ENCODE measurements at regions not wholly inside any gene's neighbourhood (a gene's known extent, or its start where the extent isn't known, plus 50 kb on each side); places are given as distances from the start of the nearest gene placed in this dataset.
A peak's percentile ranks its signal among the peaks of the same experiment; 100 is the strongest.

- Mint-ChIP-seq H3K27me3 (ENCODE audit: low read depth) (no peaks in the 10 kb centered on the region), H3K36me3 (ENCODE audit: low read depth) (no peaks in the 10 kb centered on the region), H3K27ac (no peak overlapping the region), H3K9me3 (peaks cover 14% of the 10 kb centered on the region), H3K4me3 (no peak overlapping the region), H3K4me1 (peaks cover 13% of the 10 kb centered on the region)
- TF ChIP-seq CTCF (IDR thresholded peaks at IDR 0.05; ENCODE audit: unreplicated experiment in 3 of 3): no peak
Observed at GRCh38 chr2:65922794-65923193, 490.4 kb upstream of the SPRED2 start.

- H3K27ac Mint-ChIP-seq: no peak overlapping the region
- H3K27me3 Mint-ChIP-seq (ENCODE audit: low read depth): no peaks in the 10 kb centered on the region
- no peak for TF ChIP-seq CTCF (IDR thresholded peaks at IDR 0.05; ENCODE audit: unreplicated experiment in 3 of 3)
- no peak overlapping the region for H3K4me3 Mint-ChIP-seq
- peaks cover 17% of the 10 kb centered on the region for H3K4me1 Mint-ChIP-seq
- peaks cover 10% of the 10 kb centered on the region for H3K9me3 Mint-ChIP-seq
- H3K36me3 Mint-ChIP-seq (ENCODE audit: low read depth): no peaks in the 10 kb centered on the region
Observed at GRCh38 chr2:65922030-65922429, 489.6 kb upstream of the SPRED2 start.

- peaks cover 10% of the 10 kb centered on the region for H3K9me3 Mint-ChIP-seq
- H3K36me3 Mint-ChIP-seq (ENCODE audit: low read depth): no peaks in the 10 kb centered on the region
- H3K4me1 Mint-ChIP-seq: peaks cover 17% of the 10 kb centered on the region
- no peak overlapping the region for H3K27ac Mint-ChIP-seq
- TF ChIP-seq CTCF (IDR thresholded peaks at IDR 0.05; ENCODE audit: unreplicated experiment in 3 of 3): no peak
- no peak overlapping the region for H3K4me3 Mint-ChIP-seq
- no peaks in the 10 kb centered on the region for H3K27me3 Mint-ChIP-seq (ENCODE audit: low read depth)
Observed at GRCh38 chr2:65921116-65921515, 488.7 kb upstream of the SPRED2 start.

- Mint-ChIP-seq H3K36me3 (ENCODE audit: low read depth) (no peaks in the 10 kb centered on the region), H3K9me3 (peaks cover 10% of the 10 kb centered on the region), H3K4me1 (peaks cover 17% of the 10 kb centered on the region), H3K27ac (no peak overlapping the region), H3K27me3 (ENCODE audit: low read depth) (no peaks in the 10 kb centered on the region), H3K4me3 (no peak overlapping the region)
- no peak for TF ChIP-seq CTCF (IDR thresholded peaks at IDR 0.05; ENCODE audit: unreplicated experiment in 3 of 3)
Observed at GRCh38 chr2:65920659-65921058, 488.3 kb upstream of the SPRED2 start.

GRCh38 chr2:65919550-65920188 is 487.3 kb upstream of the SPRED2 start:
- Mint-ChIP-seq H3K4me3 (no peak overlapping the region), H3K9me3 (peaks cover 7% of the 10 kb centered on the region), H3K27me3 (ENCODE audit: low read depth) (no peaks in the 10 kb centered on the region), H3K36me3 (ENCODE audit: low read depth) (no peaks in the 10 kb centered on the region), H3K27ac (no peak overlapping the region), H3K4me1 (peaks cover 17% of the 10 kb centered on the region)
- no peak for TF ChIP-seq CTCF (IDR thresholded peaks at IDR 0.05; ENCODE audit: unreplicated experiment in 3 of 3)

- Mint-ChIP-seq H3K9me3 (peaks cover 7% of the 10 kb centered on the region), H3K36me3 (ENCODE audit: low read depth) (no peaks in the 10 kb centered on the region), H3K4me1 (peaks cover 17% of the 10 kb centered on the region), H3K27ac (peak overlapping the region in 1 of 3 experiments; percentile 24), H3K4me3 (no peak overlapping the region), H3K27me3 (ENCODE audit: low read depth) (no peaks in the 10 kb centered on the region)
- TF ChIP-seq CTCF (IDR thresholded peaks at IDR 0.05; ENCODE audit: unreplicated experiment in 3 of 3): peak in 1 of 3 experiments; percentile 25
Observed at GRCh38 chr2:65918760-65919187, 486.4 kb upstream of the SPRED2 start.

Measured in nephron (organoid).